ENCODE measurements at regions not wholly inside any gene's neighbourhood (a gene's known extent, or its start where the extent isn't known, plus 50 kb on each side); places are given as distances from the start of the nearest gene placed in this dataset.

DNA sequence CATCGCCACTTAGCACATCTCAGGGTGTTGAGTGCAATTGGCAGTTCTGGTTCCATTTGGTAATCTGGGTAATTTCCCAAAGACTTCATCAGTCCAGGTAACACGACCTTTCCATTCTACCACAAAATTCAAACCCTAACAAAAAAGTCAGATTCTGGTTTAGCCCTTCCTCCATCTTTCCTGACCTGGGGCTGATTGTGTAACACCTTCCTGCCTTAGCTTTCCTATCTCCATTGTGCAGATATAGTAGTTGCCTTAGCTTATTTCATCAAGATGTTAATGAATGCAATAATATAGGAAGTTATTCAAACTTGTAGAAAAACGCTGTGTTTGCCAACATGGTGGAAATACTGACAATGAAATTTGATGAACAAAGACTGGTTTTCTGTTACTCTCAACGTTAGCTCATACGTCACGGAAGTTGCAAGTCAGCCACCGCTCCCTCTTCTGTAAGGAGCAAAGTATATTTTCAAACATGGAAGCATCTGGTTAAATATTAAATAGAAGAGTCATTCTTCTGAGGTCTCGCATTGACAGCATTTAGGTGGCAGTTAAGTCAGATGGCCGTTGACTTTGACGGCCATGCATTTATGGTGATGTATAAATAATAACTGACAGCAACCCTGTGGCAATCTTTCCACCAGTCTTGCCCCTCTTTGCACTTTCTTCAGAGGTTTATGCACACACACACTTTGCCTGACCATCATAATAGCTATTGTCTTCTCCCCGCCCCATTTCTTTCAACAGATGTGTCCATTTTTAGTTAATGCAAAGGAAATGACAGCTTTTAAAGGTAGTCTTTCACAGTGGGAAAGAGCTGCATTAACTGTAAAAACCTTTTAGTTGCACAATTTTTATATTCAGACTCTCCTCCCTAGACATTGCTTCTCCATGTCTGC is 205.1 kb upstream of the BMPER start:
- DNase-seq (ENCODE audit: low spot score) = no peak
- in situ Hi-C loops (cut with MboI; ENCODE audit: low sequenced_read_pairs, unreplicated experiment) = no loop called here
- TF ChIP-seq, protein P1, sequence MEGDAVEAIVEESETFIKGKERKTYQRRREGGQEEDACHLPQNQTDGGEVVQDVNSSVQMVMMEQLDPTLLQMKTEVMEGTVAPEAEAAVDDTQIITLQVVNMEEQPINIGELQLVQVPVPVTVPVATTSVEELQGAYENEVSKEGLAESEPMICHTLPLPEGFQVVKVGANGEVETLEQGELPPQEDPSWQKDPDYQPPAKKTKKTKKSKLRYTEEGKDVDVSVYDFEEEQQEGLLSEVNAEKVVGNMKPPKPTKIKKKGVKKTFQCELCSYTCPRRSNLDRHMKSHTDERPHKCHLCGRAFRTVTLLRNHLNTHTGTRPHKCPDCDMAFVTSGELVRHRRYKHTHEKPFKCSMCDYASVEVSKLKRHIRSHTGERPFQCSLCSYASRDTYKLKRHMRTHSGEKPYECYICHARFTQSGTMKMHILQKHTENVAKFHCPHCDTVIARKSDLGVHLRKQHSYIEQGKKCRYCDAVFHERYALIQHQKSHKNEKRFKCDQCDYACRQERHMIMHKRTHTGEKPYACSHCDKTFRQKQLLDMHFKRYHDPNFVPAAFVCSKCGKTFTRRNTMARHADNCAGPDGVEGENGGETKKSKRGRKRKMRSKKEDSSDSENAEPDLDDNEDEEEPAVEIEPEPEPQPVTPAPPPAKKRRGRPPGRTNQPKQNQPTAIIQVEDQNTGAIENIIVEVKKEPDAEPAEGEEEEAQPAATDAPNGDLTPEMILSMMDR (IDR thresholded peaks at IDR 0.05; ENCODE audit: borderline replicate concordance, control extremely low read depth, extremely low read depth, insufficient read depth, missing control alignments) = no peak

GRCh38 chr7:33701189-33701740 is 204.1 kb upstream of the BMPER start:
- DNase-seq (ENCODE audit: low spot score) = no peak
- in situ Hi-C loops (cut with MboI; ENCODE audit: low sequenced_read_pairs, unreplicated experiment) = no loop called here
- TF ChIP-seq, protein P1 (IDR thresholded peaks at IDR 0.05; ENCODE audit: borderline replicate concordance, control extremely low read depth, extremely low read depth, insufficient read depth, missing control alignments) = no peak

GRCh38 chr7:33701927-33702326 is 203.4 kb upstream of the BMPER start:
- in situ Hi-C loops (cut with MboI; ENCODE audit: low sequenced_read_pairs, unreplicated experiment) = no loop called here
- TF ChIP-seq, protein P1 (IDR thresholded peaks at IDR 0.05; ENCODE audit: borderline replicate concordance, control extremely low read depth, extremely low read depth, insufficient read depth, missing control alignments) = no peak
- no peak for DNase-seq (ENCODE audit: low spot score)

GRCh38 chr7:33702514-33703054 is 202.8 kb upstream of the BMPER start:
- TF ChIP-seq, protein P1 (IDR thresholded peaks at IDR 0.05; ENCODE audit: borderline replicate concordance, control extremely low read depth, extremely low read depth, insufficient read depth, missing control alignments) = no peak
- DNase-seq (ENCODE audit: low spot score) = no peak
- in situ Hi-C loops (cut with MboI; ENCODE audit: low sequenced_read_pairs, unreplicated experiment) = no loop called here

- DNase-seq (ENCODE audit: low spot score) = no peak
- TF ChIP-seq, protein P1 (IDR thresholded peaks at IDR 0.05; ENCODE audit: borderline replicate concordance, control extremely low read depth, extremely low read depth, insufficient read depth, missing control alignments) = no peak
Measured at GRCh38 chr7:33705333-33705833, 200.0 kb upstream of the BMPER start.

DNA sequence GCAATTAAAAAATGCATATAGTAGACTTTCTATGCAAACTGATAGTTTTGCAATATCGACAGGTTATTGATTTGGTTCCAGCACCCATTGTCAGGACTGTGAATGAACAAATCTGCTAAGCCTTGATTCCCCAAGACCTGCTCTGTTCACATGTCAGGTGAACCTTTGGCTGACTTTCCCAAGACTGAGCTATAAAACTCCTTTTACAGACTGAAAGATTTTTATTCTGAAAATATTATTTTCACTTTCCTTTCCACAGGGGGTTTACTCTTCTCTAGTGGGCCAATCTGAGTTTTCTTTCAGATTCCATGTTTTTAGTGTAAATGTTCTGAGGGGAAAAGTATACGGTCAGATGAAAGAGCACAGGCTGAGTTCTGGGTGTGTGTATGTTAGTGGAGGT is 199.2 kb upstream of the BMPER start:
- in situ Hi-C loops (cut with MboI; ENCODE audit: low sequenced_read_pairs, unreplicated experiment) = no loop called here
- no peak for DNase-seq (ENCODE audit: low spot score)
- TF ChIP-seq, protein P1 (IDR thresholded peaks at IDR 0.05; ENCODE audit: borderline replicate concordance, control extremely low read depth, extremely low read depth, insufficient read depth, missing control alignments) = no peak

More at GRCh38 chr7:33705333-33705833, 200.0 kb upstream of the BMPER start:
- in situ Hi-C loops (cut with MboI; ENCODE audit: low sequenced_read_pairs, unreplicated experiment) = no loop called here

Measured in GM13976 (cell line).